PC-9 (cell line): ENCODE measurements at regions not wholly inside any gene's neighbourhood (a gene's known extent, or its start where the extent isn't known, plus 50 kb on each side); places are given as distances from the start of the nearest gene placed in this dataset.

Experiments used
- BruUV-seq: library from RNA; stranded (reverse); fragments of 400-500 nt; replicated peaks from 2 replicates; lab custom pipeline; 2021; lab: Mats Ljungman, UMichigan
- CTCF ChIA-PET: fragments of 300-600 bp; sonication (Branson Sonifier 250); formaldehyde crosslinking; loops from one replicate; lab custom pipeline; 2022; ENCODE audit warnings: antibody characterized with exemption; lab: Charles Lee
- POLR2A ChIA-PET: fragments of 300-600 bp; sonication (Branson Sonifier 250); formaldehyde crosslinking; loops from one replicate; lab custom pipeline; 2022; ENCODE audit warnings: antibody characterized with exemption; ENCODE audit not compliant: unreplicated experiment; lab: Charles Lee
- DNase-seq, 2 experiments: peaks; one replicate each; pipeline versions ENCODE4 v3.0.0 to v3.0.0-alpha.2; 2015 to 2022; ENCODE audit warnings: mixed read lengths in 1 of 2
- H2AFZ ChIP-seq: fragments of 200-600 bp; sonication (generic); 2 replicates; pipeline ENCODE4 v1.8.1; 2017; ENCODE audit warnings: antibody characterized with exemption
- H3F3A ChIP-seq: fragments of 200-600 bp; sonication (generic); 2 replicates; pipeline ENCODE4 v1.8.1; 2017; ENCODE audit warnings: antibody characterized with exemption, mild to moderate bottlenecking, low read depth; ENCODE audit not compliant: insufficient read depth
- H3K27ac ChIP-seq: fragments of 200-600 bp; sonication (generic); 2 replicates; pipeline ENCODE4 v1.6.1; 2016; ENCODE audit warnings: mixed run types
- H3K27me3 ChIP-seq: fragments of 200-600 bp; sonication (generic); 2 replicates; pipeline ENCODE4 v1.6.1; 2016; ENCODE audit warnings: low read depth, mixed run types; ENCODE audit not compliant: insufficient read depth
- H3K36me3 ChIP-seq: fragments of 200-600 bp; sonication (generic); 2 replicates; pipeline ENCODE4 v1.6.1; 2016; ENCODE audit warnings: low read depth, mixed run types
- H3K4me1 ChIP-seq: fragments of 200-600 bp; sonication (generic); replicated peaks from 2 replicates; pipeline ENCODE4 v1.6.1; 2016; ENCODE audit warnings: mixed run types; ENCODE audit not compliant: insufficient read depth
- H3K4me2 ChIP-seq: fragments of 200-600 bp; sonication (generic); 2 replicates; pipeline ENCODE4 v1.6.1; 2017; ENCODE audit warnings: mixed run types
- H3K4me3 ChIP-seq: fragments of 200-600 bp; sonication (generic); 2 replicates; pipeline ENCODE4 v1.6.1; 2016; ENCODE audit warnings: mixed run types
- H3K79me2 ChIP-seq: fragments of 200-600 bp; sonication (generic); 2 replicates; pipeline ENCODE4 v1.6.1; 2017; ENCODE audit warnings: low read depth, mixed run types
- H3K9me2 ChIP-seq: fragments of 200-600 bp; sonication (generic); 2 replicates; pipeline ENCODE4 v1.8.1; 2017; ENCODE audit warnings: mild to moderate bottlenecking; ENCODE audit not compliant: insufficient read depth
- H3K9me3 ChIP-seq: fragments of 200-600 bp; sonication (generic); 2 replicates; pipeline ENCODE4 v1.8.1; 2016; ENCODE audit warnings: low read depth; ENCODE audit not compliant: insufficient read depth
- H4K20me1 ChIP-seq: fragments of 200-600 bp; sonication (generic); 2 replicates; pipeline ENCODE4 v1.8.1; 2017; ENCODE audit not compliant: insufficient read depth
- EZH2 ChIP-seq: fragments of 200-600 bp; sonication (generic); IDR thresholded peaks from 2 replicates; pipeline ENCODE4 v1.8.0; 2017; ENCODE audit warnings: antibody characterized with exemption, low read depth
- intact Hi-C: fragments of 100-400 bp; cut with micrococcal nuclease; formaldehyde crosslinking; loops from one replicate; pipeline ENCODE4 v1.10.0; 2022; ENCODE audit not compliant: unreplicated experiment
- TF ChIP-seq, protein P1 (sequence below): fragments of 200-600 bp; sonication (generic); conservative IDR thresholded peaks from 2 replicates; pipeline ENCODE4 v1.6.1; 2017; ENCODE audit warnings: mixed run types, antibody characterized with exemption, mild to moderate bottlenecking, moderate library complexity

DNA sequence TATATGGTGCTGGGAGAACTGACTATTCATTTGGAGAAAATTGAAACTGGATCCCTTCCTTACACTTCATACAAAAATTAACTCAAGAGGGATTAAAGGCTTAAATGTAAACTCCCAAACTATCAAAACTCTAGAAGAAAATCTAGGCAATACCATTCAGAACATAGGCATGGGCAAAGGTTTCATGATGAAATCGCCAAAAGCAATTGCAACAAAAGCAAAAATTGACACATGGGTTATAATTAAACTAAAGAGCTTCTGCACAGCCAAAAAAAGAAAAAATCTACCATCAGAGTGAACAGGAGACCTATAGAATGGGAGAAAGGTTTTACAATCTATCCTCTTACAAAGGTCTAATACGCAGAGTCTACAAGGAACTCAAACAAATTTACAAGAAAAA is 851.3 kb upstream of the MAN1A1 start:
- H3K9me2 ChIP-seq = no peaks in the 10 kb centered on the region
- POLR2A ChIA-PET = no interaction called here
- no peak overlapping the region for H3K4me3 ChIP-seq
- no peak overlapping the region for H3K4me2 ChIP-seq
- TF ChIP-seq, protein P1, sequence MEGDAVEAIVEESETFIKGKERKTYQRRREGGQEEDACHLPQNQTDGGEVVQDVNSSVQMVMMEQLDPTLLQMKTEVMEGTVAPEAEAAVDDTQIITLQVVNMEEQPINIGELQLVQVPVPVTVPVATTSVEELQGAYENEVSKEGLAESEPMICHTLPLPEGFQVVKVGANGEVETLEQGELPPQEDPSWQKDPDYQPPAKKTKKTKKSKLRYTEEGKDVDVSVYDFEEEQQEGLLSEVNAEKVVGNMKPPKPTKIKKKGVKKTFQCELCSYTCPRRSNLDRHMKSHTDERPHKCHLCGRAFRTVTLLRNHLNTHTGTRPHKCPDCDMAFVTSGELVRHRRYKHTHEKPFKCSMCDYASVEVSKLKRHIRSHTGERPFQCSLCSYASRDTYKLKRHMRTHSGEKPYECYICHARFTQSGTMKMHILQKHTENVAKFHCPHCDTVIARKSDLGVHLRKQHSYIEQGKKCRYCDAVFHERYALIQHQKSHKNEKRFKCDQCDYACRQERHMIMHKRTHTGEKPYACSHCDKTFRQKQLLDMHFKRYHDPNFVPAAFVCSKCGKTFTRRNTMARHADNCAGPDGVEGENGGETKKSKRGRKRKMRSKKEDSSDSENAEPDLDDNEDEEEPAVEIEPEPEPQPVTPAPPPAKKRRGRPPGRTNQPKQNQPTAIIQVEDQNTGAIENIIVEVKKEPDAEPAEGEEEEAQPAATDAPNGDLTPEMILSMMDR = no peak
- no peak for TF ChIP-seq EZH2
- H4K20me1 ChIP-seq = no peaks in the 10 kb centered on the region
- 0 out of 2 replicates have a peak, but pooled peaks cover 3% of the 10 kb centered on the region for H3K4me1 ChIP-seq
- H3K79me2 ChIP-seq = no peaks in the 10 kb centered on the region
- H3K27me3 ChIP-seq = no peaks in the 10 kb centered on the region
- no peak overlapping the region for H3K27ac ChIP-seq
- H3F3A ChIP-seq = no peaks in the 10 kb centered on the region; the same call in 1 of the 2 replicates
- H3K9me3 ChIP-seq = peaks cover 5% of the 10 kb centered on the region
- H2AFZ ChIP-seq = no peak overlapping the region
- no peaks in the 10 kb centered on the region for H3K36me3 ChIP-seq
- CTCF ChIA-PET = no interaction called here
- no peak for DNase-seq
- intact Hi-C loops = no loop called here
- no TSS peak for BruUV-seq

DNA sequence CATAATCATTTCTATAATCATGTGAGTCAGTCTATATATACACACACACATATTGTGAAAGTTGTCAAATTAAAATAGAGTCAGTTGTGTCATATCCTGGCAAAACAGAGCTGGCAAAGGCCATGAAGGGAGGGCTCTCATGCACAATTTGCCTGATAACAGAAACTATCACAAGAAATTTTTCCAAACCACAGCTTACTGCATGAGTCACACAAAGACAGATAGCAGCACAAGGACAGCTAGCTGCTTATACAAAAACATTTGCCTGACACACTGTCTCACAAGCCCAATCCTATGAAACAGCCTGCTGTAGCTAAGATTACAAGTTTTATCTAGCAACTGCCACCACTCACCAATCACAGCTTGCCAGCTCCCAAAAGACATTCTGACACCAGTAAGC is 848.5 kb upstream of the MAN1A1 start:
- Histone ChIP-seq H3F3A (no peaks in the 10 kb centered on the region; the same call in 1 of the 2 replicates), H3K4me2 (no peak overlapping the region), H3K4me1 (0 out of 2 replicates have a peak, but pooled peaks cover 3% of the 10 kb centered on the region), H3K27me3 (no peaks in the 10 kb centered on the region), H4K20me1 (no peaks in the 10 kb centered on the region), H3K9me3 (peaks cover 5% of the 10 kb centered on the region), H3K79me2 (no peaks in the 10 kb centered on the region), H3K27ac (no peak overlapping the region), H3K36me3 (no peaks in the 10 kb centered on the region), H3K9me2 (no peaks in the 10 kb centered on the region), H3K4me3 (no peak overlapping the region), H2AFZ (no peak overlapping the region)
- CTCF ChIA-PET = interaction anchor here (0.7 kb wide), 1 partner anchor 470 kb away, joined by 6 read pairs; no protein-coding TSS in a partner anchor
- no peak for TF ChIP-seq EZH2
- TF ChIP-seq, protein P1 = no peak
- BruUV-seq = no TSS peak
- intact Hi-C loops = no loop called here
- peak in 1 of 2 experiments; percentile 52 for DNase-seq
- POLR2A ChIA-PET = interaction anchor here (0.6 kb wide), 1 partner anchor 108 kb away, joined by 3 read pairs; no protein-coding TSS in a partner anchor

DNA sequence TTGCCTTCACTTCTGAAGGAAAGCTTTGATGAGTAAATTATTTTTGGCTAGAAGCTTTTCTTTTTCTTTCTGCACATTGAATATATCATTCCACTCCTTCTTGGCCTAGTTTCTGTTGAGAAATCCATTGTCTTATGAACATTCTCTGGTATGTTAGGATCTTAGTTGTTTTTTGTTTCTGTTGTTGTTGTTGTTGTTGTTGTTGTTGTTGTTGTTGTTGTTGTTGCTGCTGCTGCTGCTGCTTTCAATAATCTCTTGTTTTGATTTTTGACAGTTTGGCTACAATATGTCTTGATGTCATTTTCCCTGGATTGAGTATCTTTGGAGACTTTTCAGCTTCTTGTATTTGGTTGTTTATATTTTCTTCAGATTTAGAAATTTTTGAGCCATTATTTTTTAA is 836.5 kb upstream of the MAN1A1 start:
- no peaks in the 10 kb centered on the region for H3K9me3 ChIP-seq
- no peaks in the 10 kb centered on the region for H3K27me3 ChIP-seq
- no peak overlapping the region for H3K4me2 ChIP-seq
- H3K36me3 ChIP-seq = no peaks in the 10 kb centered on the region
- TF ChIP-seq, protein P1 = no peak
- no peak for TF ChIP-seq EZH2
- no peak overlapping the region for H3K4me3 ChIP-seq
- intact Hi-C loops = no loop called here
- no peak for DNase-seq
- ChIA-PET CTCF (no interaction called here), POLR2A (no interaction called here)
- no peaks in the 10 kb centered on the region for H3K79me2 ChIP-seq
- H3F3A ChIP-seq = no peaks in the 10 kb centered on the region
- H3K27ac ChIP-seq = no peak overlapping the region
- no TSS peak for BruUV-seq
- no peaks in the 10 kb centered on the region for H4K20me1 ChIP-seq
- H3K4me1 ChIP-seq = no peaks in the 10 kb centered on the region
- H2AFZ ChIP-seq = no peak overlapping the region
- H3K9me2 ChIP-seq = no peaks in the 10 kb centered on the region
